HCT116 (cell line): ENCODE measurements at regions not wholly inside any gene's neighbourhood (a gene's known extent, or its start where the extent isn't known, plus 50 kb on each side); places are given as distances from the start of the nearest gene placed in this dataset.

Source experiments
- ATAC-seq: fragments of 200-7000 bp; cut with Tn5 transposase; 2 replicates; pipeline ENCODE4 v1.9.1; 2020; ENCODE audit warnings: mild to moderate bottlenecking, moderate library complexity
- BruUV-seq: library from RNA; stranded (reverse); fragments of 400-500 nt; replicated peaks from 2 replicates; lab custom pipeline; 2021; lab: Mats Ljungman, UMichigan
- CTCF ChIA-PET: fragments of 300-600 bp; sonication (Branson Sonifier 250); formaldehyde crosslinking; loops from one replicate; lab custom pipeline; 2021; ENCODE audit warnings: antibody characterized with exemption; lab: Charles Lee
- POLR2A ChIA-PET: fragments of 300-600, 350-600 bp; sonication (Branson Sonifier 250); formaldehyde crosslinking; loops from one replicate; lab custom pipeline; 2021; ENCODE audit warnings: antibody characterized with exemption; lab: Charles Lee
- RAD21 ChIA-PET, 2 experiments: fragments of 300-600 bp; sonication (Branson Sonifier 250); formaldehyde crosslinking; loops; one replicate each; lab custom pipeline; 2023; ENCODE audit warnings: low total read pairs in 2 of 2; ENCODE audit not compliant: uncharacterized antibody in 2 of 2, unreplicated experiment in 2 of 2, low non-redundant PET in 1 of 2; lab: Charles Lee
- DNase-seq: peaks from one replicate; pipeline ENCODE4 v3.0.0-alpha.2; 2010; ENCODE audit warnings: low read depth, low spot score
- H2AFZ ChIP-seq: fragments of 200-600 bp; shearing (Covaris generic), sonication (generic); 2 replicates; pipeline ENCODE4 v1.6.1; 2017; ENCODE audit warnings: low read depth, mixed run types, mixed read lengths, antibody characterized with exemption, low read length; ENCODE audit not compliant: poor library complexity, severe bottlenecking
- H3K27ac ChIP-seq: 2 replicates; pipeline ENCODE4 v1.5.1; 2012; ENCODE audit warnings: low read depth, low read length
- H3K27me3 ChIP-seq: fragments of 200-600 bp; sonication (generic); 2 replicates; pipeline ENCODE4 v1.6.1; 2016; ENCODE audit warnings: mixed run types, low read length, mixed read lengths; ENCODE audit not compliant: insufficient read depth
- H3K36me3 ChIP-seq, 2 experiments: fragments of 200-500 bp in 1 of 2; fragments of 200-600 bp in 1 of 2; sonication (Bioruptor generic) in 1 of 2; sonication (generic) in 1 of 2; 2 replicates each; pipeline versions ENCODE4 v1.5.1 to v1.6.1; 2014 to 2016; ENCODE audit warnings: low read length in 2 of 2, inconsistent platforms in 1 of 2, mixed read lengths in 1 of 2, mixed run types in 1 of 2; ENCODE audit not compliant: insufficient read depth in 2 of 2, control insufficient read depth in 1 of 2
- H3K4me1 ChIP-seq, 2 experiments: fragments of 200-600 bp in 1 of 2; sonication (generic) in 1 of 2; 2 replicates each; pipeline versions ENCODE4 v1.5.1 to v1.6.1; 2012 to 2017; ENCODE audit warnings: low read length in 2 of 2, inconsistent platforms in 1 of 2, mild to moderate bottlenecking in 1 of 2, mixed read lengths in 1 of 2, mixed run types in 1 of 2, moderate library complexity in 1 of 2; ENCODE audit not compliant: insufficient read depth in 2 of 2, control insufficient read depth in 1 of 2
- H3K4me2 ChIP-seq: fragments of 200-600 bp; sonication (generic); 2 replicates; pipeline ENCODE4 v1.6.1; 2017; ENCODE audit warnings: mixed run types, low read length, mixed read lengths
- H3K4me3 ChIP-seq, 2 experiments: fragments of 200-600 bp in 1 of 2; sonication (generic) in 1 of 2; replicated peaks in 1 of 2; 2 replicates each; pipeline ENCODE4 v1.5.1; 2011 to 2016; ENCODE audit warnings: low read length in 2 of 2, control low read depth in 1 of 2, low read depth in 1 of 2, mild to moderate bottlenecking in 1 of 2, mixed read lengths in 1 of 2, mixed run types in 1 of 2
- H3K79me2 ChIP-seq: fragments of 200-600 bp; sonication (generic); 2 replicates; pipeline ENCODE4 v1.6.1; 2017; ENCODE audit warnings: mild to moderate bottlenecking, mixed run types, low read length, moderate library complexity, mixed read lengths; ENCODE audit not compliant: insufficient read depth
- H3K9ac ChIP-seq: fragments of 200-600 bp; sonication (generic); 2 replicates; pipeline ENCODE4 v1.6.1; 2016; ENCODE audit warnings: low read length, mixed read lengths
- H3K9me2 ChIP-seq: fragments of 200-600 bp; sonication (generic), shearing (Covaris generic); 2 replicates; pipeline ENCODE4 v1.6.1; 2017; ENCODE audit warnings: mixed run types, mild to moderate bottlenecking, moderate library complexity; ENCODE audit not compliant: insufficient read depth
- H3K9me3 ChIP-seq, 2 experiments: fragments of 200-500 bp in 1 of 2; fragments of 200-600 bp in 1 of 2; sonication (Bioruptor generic) in 1 of 2; sonication (generic) in 1 of 2; 2 replicates each; pipeline ENCODE4 v1.6.1; 2014 to 2017; ENCODE audit warnings: low read length in 2 of 2, mixed read lengths in 2 of 2, inconsistent platforms in 1 of 2, low read depth in 1 of 2, mild to moderate bottlenecking in 1 of 2, mixed run types in 1 of 2, moderate library complexity in 1 of 2; ENCODE audit not compliant: control insufficient read depth in 1 of 2, insufficient read depth in 1 of 2
- H4K20me1 ChIP-seq: fragments of 200-600 bp; sonication (generic), shearing (Covaris generic); 2 replicates; pipeline ENCODE4 v1.6.1; 2017; ENCODE audit warnings: mixed run types, mild to moderate bottlenecking, moderate library complexity; ENCODE audit not compliant: insufficient read depth
- CBX3 ChIP-seq: IDR thresholded peaks from 2 replicates; pipeline ENCODE4 v1.6.1; 2012; ENCODE audit warnings: low read depth
- CEBPB ChIP-seq: IDR thresholded peaks from 2 replicates; pipeline ENCODE4 v1.6.1; 2012; ENCODE audit warnings: low read depth
- EGR1 ChIP-seq: IDR thresholded peaks from 2 replicates; pipeline ENCODE4 v1.6.1; 2012; ENCODE audit warnings: low read depth
- ELF1 ChIP-seq: IDR thresholded peaks from 2 replicates; pipeline ENCODE4 v1.6.1; 2012; ENCODE audit warnings: low read depth, borderline replicate concordance
- EZH2 ChIP-seq: fragments of 200-600 bp; sonication (generic); IDR thresholded peaks from 2 replicates; pipeline ENCODE4 v1.6.1; 2017; ENCODE audit warnings: antibody characterized with exemption, mixed run types
- EZH2phosphoT487 ChIP-seq: fragments of 200-600 bp; IDR thresholded peaks from 2 replicates; pipeline ENCODE4 v1.6.1; 2018; ENCODE audit warnings: antibody characterized with exemption, borderline replicate concordance
- FOSL1 ChIP-seq: IDR thresholded peaks from 2 replicates; pipeline ENCODE4 v1.6.1; 2012; ENCODE audit warnings: low read depth
- JUND ChIP-seq: IDR thresholded peaks from 2 replicates; pipeline ENCODE4 v1.6.1; 2012
- POLR2AphosphoS5 ChIP-seq: IDR thresholded peaks from 2 replicates; pipeline ENCODE4 v1.6.1; 2011; ENCODE audit warnings: mild to moderate bottlenecking, low read depth, low read length, moderate library complexity
- RAD21 ChIP-seq: IDR thresholded peaks from 2 replicates; pipeline ENCODE4 v1.6.1; 2012; ENCODE audit warnings: low read depth, mild to moderate bottlenecking
- SIN3A ChIP-seq: IDR thresholded peaks from 2 replicates; pipeline ENCODE4 v1.6.1; 2012; ENCODE audit warnings: low read depth
- SP1 ChIP-seq: IDR thresholded peaks from 2 replicates; pipeline ENCODE4 v1.6.1; 2012; ENCODE audit warnings: low read depth
- SRF ChIP-seq: IDR thresholded peaks from 2 replicates; pipeline ENCODE4 v1.6.1; 2012; ENCODE audit warnings: low read depth
- TCF7L2 ChIP-seq: IDR thresholded peaks from 2 replicates; pipeline ENCODE4 v1.7.0; 2011; ENCODE audit warnings: borderline replicate concordance, inconsistent platforms; ENCODE audit not compliant: insufficient read depth, insufficient read length; ENCODE audit errors: extremely low read depth
- ZFX ChIP-seq: fragments of 450-650 bp; IDR thresholded peaks from 2 replicates; pipeline ENCODE4 v1.6.1; 2017
- ZNF274 ChIP-seq: fragments of 200-500 bp; sonication (Bioruptor generic); IDR thresholded peaks from 2 replicates; pipeline ENCODE4 v1.6.1; 2014; ENCODE audit warnings: mild to moderate bottlenecking, low read depth, low read length, inconsistent platforms
- intact Hi-C: fragments of 100-400 bp; cut with micrococcal nuclease; formaldehyde crosslinking; loops from 2 replicates; pipeline ENCODE4 v1.10.0; 2022
- TF ChIP-seq, protein P1 (sequence below): IDR thresholded peaks from 2 replicates; pipeline ENCODE4 v1.6.1; 2012
- TF ChIP-seq, protein P2 (sequence below): IDR thresholded peaks from 2 replicates; pipeline ENCODE4 v1.6.1; 2011; ENCODE audit warnings: mild to moderate bottlenecking, low read length, moderate library complexity; ENCODE audit not compliant: insufficient replicate concordance; ENCODE audit errors: extremely low read depth

GRCh38 chr5:164234321-164234720, 728.9 kb downstream of the MAT2B start:
- no peak overlapping the region for H2AFZ ChIP-seq
- no peaks in the 10 kb centered on the region for H3K79me2 ChIP-seq
- H3K27me3 ChIP-seq: no peaks in the 10 kb centered on the region
- BruUV-seq: no TSS peak
- intact Hi-C loops: no loop called here
- no peak overlapping the region for H3K4me2 ChIP-seq
- H3K9me3 ChIP-seq: peaks cover 10 to 11% of the 10 kb centered on the region in 2 experiments; a peak in 3 of 4 replicates
- ChIA-PET CTCF (no interaction called here), RAD21 (no interaction called here), POLR2A (no interaction called here)
- H3K27ac ChIP-seq: no peak overlapping the region
- no peaks in the 10 kb centered on the region for H4K20me1 ChIP-seq
- DNase-seq: no peak
- H3K9ac ChIP-seq: no peak overlapping the region
- H3K4me1 ChIP-seq: no peaks in the 10 kb centered on the region
- ATAC-seq: no peak
- no peak for TF ChIP-seq EGR1
- TF ChIP-seq CBX3: no peak
- TF ChIP-seq POLR2AphosphoS5: no peak
- TF ChIP-seq SIN3A: no peak
- TF ChIP-seq TCF7L2: no peak
- TF ChIP-seq EZH2: no peak
- TF ChIP-seq, all 23 proteins: peak for 0
- Histone ChIP-seq H3K4me3 (no peak overlapping the region), H3K36me3 (no peaks in the 10 kb centered on the region), H3K9me2 (no peaks in the 10 kb centered on the region)

DNA sequence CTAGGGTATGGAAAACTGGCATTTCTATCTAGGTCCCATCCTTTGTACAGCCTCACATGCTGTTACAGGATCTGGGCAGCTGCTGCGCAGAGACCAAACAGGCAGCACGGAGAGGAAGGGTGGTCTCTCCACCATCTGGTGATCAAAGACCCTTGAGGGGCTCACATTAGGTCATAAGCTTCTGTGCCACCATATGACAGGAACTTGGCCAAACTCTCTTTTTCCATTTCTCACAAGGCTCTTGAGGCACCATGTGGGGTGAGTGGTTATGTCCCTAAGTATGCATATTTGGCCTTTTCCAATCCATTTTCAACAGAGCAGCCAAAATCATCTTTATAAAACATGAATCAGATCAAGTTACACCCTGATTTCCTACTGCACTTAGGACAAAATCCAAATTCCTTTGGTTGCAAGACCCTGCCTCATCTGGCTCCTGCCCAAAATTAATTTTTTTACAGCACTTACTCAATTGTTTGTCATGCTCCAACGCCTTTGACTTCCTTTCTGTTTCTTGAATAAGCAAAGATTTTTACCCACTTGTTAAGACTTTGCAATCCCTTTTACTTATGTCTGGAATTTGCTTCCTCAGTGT, 730.0 kb downstream of the MAT2B start:
- H3K9me3 ChIP-seq: peaks cover 10 to 11% of the 10 kb centered on the region in 2 experiments; a peak in 3 of 4 replicates
- no peaks in the 10 kb centered on the region for H3K9me2 ChIP-seq
- TF ChIP-seq EZH2phosphoT487 (no peak), CEBPB (no peak), ZNF274 (no peak), SRF (no peak), TCF7L2 (no peak), POLR2AphosphoS5 (no peak), ZFX (no peak), JUND (no peak), RAD21 (no peak), FOSL1 (no peak), SIN3A (no peak), ELF1 (no peak), SP1 (no peak)
- TF ChIP-seq, protein P1, sequence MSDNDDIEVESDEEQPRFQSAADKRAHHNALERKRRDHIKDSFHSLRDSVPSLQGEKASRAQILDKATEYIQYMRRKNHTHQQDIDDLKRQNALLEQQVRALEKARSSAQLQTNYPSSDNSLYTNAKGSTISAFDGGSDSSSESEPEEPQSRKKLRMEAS: no peak
- TF ChIP-seq, protein P2, sequence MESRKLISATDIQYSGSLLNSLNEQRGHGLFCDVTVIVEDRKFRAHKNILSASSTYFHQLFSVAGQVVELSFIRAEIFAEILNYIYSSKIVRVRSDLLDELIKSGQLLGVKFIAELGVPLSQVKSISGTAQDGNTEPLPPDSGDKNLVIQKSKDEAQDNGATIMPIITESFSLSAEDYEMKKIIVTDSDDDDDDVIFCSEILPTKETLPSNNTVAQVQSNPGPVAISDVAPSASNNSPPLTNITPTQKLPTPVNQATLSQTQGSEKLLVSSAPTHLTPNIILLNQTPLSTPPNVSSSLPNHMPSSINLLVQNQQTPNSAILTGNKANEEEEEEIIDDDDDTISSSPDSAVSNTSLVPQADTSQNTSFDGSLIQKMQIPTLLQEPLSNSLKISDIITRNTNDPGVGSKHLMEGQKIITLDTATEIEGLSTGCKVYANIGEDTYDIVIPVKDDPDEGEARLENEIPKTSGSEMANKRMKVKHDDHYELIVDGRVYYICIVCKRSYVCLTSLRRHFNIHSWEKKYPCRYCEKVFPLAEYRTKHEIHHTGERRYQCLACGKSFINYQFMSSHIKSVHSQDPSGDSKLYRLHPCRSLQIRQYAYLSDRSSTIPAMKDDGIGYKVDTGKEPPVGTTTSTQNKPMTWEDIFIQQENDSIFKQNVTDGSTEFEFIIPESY: no peak
- intact Hi-C loops: no loop called here
- H3K4me2 ChIP-seq: no peak overlapping the region
- RAD21 ChIA-PET: no interaction called here
- no peaks in the 10 kb centered on the region for H4K20me1 ChIP-seq
- no peaks in the 10 kb centered on the region for H3K79me2 ChIP-seq
- no peak for ATAC-seq
- H3K36me3 ChIP-seq: no peaks in the 10 kb centered on the region
- no peak overlapping the region for H3K4me3 ChIP-seq
- POLR2A ChIA-PET: no interaction called here
- DNase-seq: no peak
- no peak overlapping the region for H3K27ac ChIP-seq
- no peaks in the 10 kb centered on the region for H3K27me3 ChIP-seq
- CTCF ChIA-PET: no interaction called here
- H2AFZ ChIP-seq: no peak overlapping the region
- BruUV-seq: no TSS peak
- no peak overlapping the region for H3K9ac ChIP-seq
- H3K4me1 ChIP-seq: no peaks in the 10 kb centered on the region
